ENCODE measurements at regions not wholly inside any gene's neighbourhood (a gene's known extent, or its start where the extent isn't known, plus 50 kb on each side); places are given as distances from the start of the nearest gene placed in this dataset.

GRCh38 chr1:81432654-81433109, 368.1 kb upstream of the ADGRL2 start:
- Mint-ChIP-seq H3K4me3 (ENCODE audit: low read depth) (no peak overlapping the region), H3K9me3 (ENCODE audit: low read depth) (no peaks in the 10 kb centered on the region), H3K27me3 (no peaks in the 10 kb centered on the region), H3K27ac (no peak overlapping the region), H3K4me1 (ENCODE audit: low read depth) (peaks cover 42% of the 10 kb centered on the region), H3K36me3 (ENCODE audit: insufficient read depth) (no peaks in the 10 kb centered on the region)
- no peak for TF ChIP-seq CTCF (IDR thresholded peaks at IDR 0.05; ENCODE audit: unreplicated experiment)
- DNase-seq (ENCODE audit: low spot score, unreplicated experiment) = no peak

GRCh38 chr1:81432059-81432458, 368.7 kb upstream of the ADGRL2 start:
- Mint-ChIP-seq H3K4me3 (ENCODE audit: low read depth) (no peak overlapping the region), H3K4me1 (ENCODE audit: low read depth) (peaks cover 36% of the 10 kb centered on the region)

GRCh38 chr1:81431624-81432000, 369.1 kb upstream of the ADGRL2 start:
- H3K27ac Mint-ChIP-seq = no peak overlapping the region
- H3K36me3 Mint-ChIP-seq (ENCODE audit: insufficient read depth) = no peaks in the 10 kb centered on the region
- TF ChIP-seq CTCF (IDR thresholded peaks at IDR 0.05; ENCODE audit: unreplicated experiment) = no peak
- DNase-seq (ENCODE audit: low spot score, unreplicated experiment) = no peak
- no peaks in the 10 kb centered on the region for H3K27me3 Mint-ChIP-seq
- H3K9me3 Mint-ChIP-seq (ENCODE audit: low read depth) = no peaks in the 10 kb centered on the region
- H3K4me3 Mint-ChIP-seq (ENCODE audit: low read depth) = no peak overlapping the region
- H3K4me1 Mint-ChIP-seq (ENCODE audit: low read depth) = peaks cover 33% of the 10 kb centered on the region

More at GRCh38 chr1:81432059-81432458, 368.7 kb upstream of the ADGRL2 start:
- H3K9me3 Mint-ChIP-seq (ENCODE audit: low read depth) = no peaks in the 10 kb centered on the region
- no peak overlapping the region for H3K27ac Mint-ChIP-seq
- TF ChIP-seq CTCF (IDR thresholded peaks at IDR 0.05; ENCODE audit: unreplicated experiment) = no peak
- DNase-seq (ENCODE audit: low spot score, unreplicated experiment) = no peak
- H3K27me3 Mint-ChIP-seq = no peaks in the 10 kb centered on the region
- H3K36me3 Mint-ChIP-seq (ENCODE audit: insufficient read depth) = no peaks in the 10 kb centered on the region

GRCh38 chr1:81430955-81431623, 369.6 kb upstream of the ADGRL2 start:
- Mint-ChIP-seq H3K27me3 (no peaks in the 10 kb centered on the region), H3K9me3 (ENCODE audit: low read depth) (no peaks in the 10 kb centered on the region), H3K4me3 (ENCODE audit: low read depth) (no peak overlapping the region), H3K27ac (no peak overlapping the region), H3K36me3 (ENCODE audit: insufficient read depth) (no peaks in the 10 kb centered on the region), H3K4me1 (ENCODE audit: low read depth) (peaks cover 28% of the 10 kb centered on the region)
- no peak for TF ChIP-seq CTCF (IDR thresholded peaks at IDR 0.05; ENCODE audit: unreplicated experiment)
- no peak for DNase-seq (ENCODE audit: low spot score, unreplicated experiment)

GRCh38 chr1:81430236-81430938, 370.3 kb upstream of the ADGRL2 start:
- DNase-seq (ENCODE audit: low spot score, unreplicated experiment) = no peak
- no peak for TF ChIP-seq CTCF (IDR thresholded peaks at IDR 0.05; ENCODE audit: unreplicated experiment)
- H3K27me3 Mint-ChIP-seq = no peaks in the 10 kb centered on the region
- H3K4me3 Mint-ChIP-seq (ENCODE audit: low read depth) = no peak overlapping the region
- H3K36me3 Mint-ChIP-seq (ENCODE audit: insufficient read depth) = no peaks in the 10 kb centered on the region
- H3K4me1 Mint-ChIP-seq (ENCODE audit: low read depth) = peaks cover 26% of the 10 kb centered on the region
- no peak overlapping the region for H3K27ac Mint-ChIP-seq
- no peaks in the 10 kb centered on the region for H3K9me3 Mint-ChIP-seq (ENCODE audit: low read depth)
